Breast epithelium (tissue), 4 donors: ENCODE measurements at regions not wholly inside any gene's neighbourhood (a gene's known extent, or its start where the extent isn't known, plus 50 kb on each side); places are given as distances from the start of the nearest gene placed in this dataset.
A peak's percentile ranks its signal among the peaks of the same experiment; 100 is the strongest.

Experiments used
- DNase-seq, 2 donors: peaks; one replicate each; pipeline ENCODE4 v3.0.0-alpha.2; 2019; ENCODE audit warnings: low spot score in 2 of 2
- H3K27ac ChIP-seq, 2 donors: fragments of 200-600 bp; sonication (generic) in 1 of 2; one replicate each; pipeline ENCODE4 v1.5.1; 2016 to 2019; ENCODE audit warnings: mild to moderate bottlenecking in 1 of 2
- H3K27me3 ChIP-seq, 2 donors: fragments of 200-600 bp; sonication (generic) in 1 of 2; one replicate each; pipeline versions ENCODE4 v1.5.1 to v1.6.0; 2017 to 2019; ENCODE audit warnings: control low read depth in 1 of 2, mild to moderate bottlenecking in 1 of 2
- H3K36me3 ChIP-seq: fragments of 200-600 bp; one replicate; pipeline ENCODE4 v1.5.1; 2019
- H3K4me1 ChIP-seq, 2 donors: fragments of 200-600 bp; sonication (generic); one replicate each; pipeline ENCODE4 v1.5.1; 2016 to 2019; ENCODE audit warnings: control low read depth in 1 of 2
- H3K4me3 ChIP-seq, 3 donors: fragments of 200-600 bp; sonication (generic); 1 replicate in 2 of 3; 2 replicates in 1 of 3; pipeline ENCODE4 v1.5.1; 2016 to 2019; ENCODE audit warnings: mild to moderate bottlenecking in 3 of 3, moderate library complexity in 2 of 3
- H3K9me3 ChIP-seq, 2 donors: fragments of 200-600 bp; sonication (generic) in 1 of 2; one replicate each; pipeline ENCODE4 v1.5.1; 2016 to 2019; ENCODE audit warnings: control low read depth in 1 of 2
- CTCF ChIP-seq, 3 donors: fragments of 450-650 bp; IDR thresholded peaks; one replicate each; pipeline ENCODE4 v1.5.1; 2016 to 2017; ENCODE audit warnings: antibody characterized with exemption in 3 of 3, mild to moderate bottlenecking in 3 of 3, moderate library complexity in 3 of 3
- POLR2A ChIP-seq: fragments of 450-650 bp; IDR thresholded peaks from one replicate; pipeline ENCODE4 v1.6.1; 2016; ENCODE audit warnings: antibody characterized with exemption, mild to moderate bottlenecking, moderate library complexity
- POLR2AphosphoS5 ChIP-seq, 3 donors: sonication (generic); formaldehyde crosslinking; IDR thresholded peaks; one replicate each; pipeline ENCODE4 v1.6.1; 2017; ENCODE audit warnings: antibody characterized with exemption in 3 of 3
- intact Hi-C: fragments of 100-400 bp; cut with DNase I; formaldehyde crosslinking; loops from one replicate; pipeline ENCODE4 v1.15.1; 2023; ENCODE audit warnings: low total_unique reads

- intact Hi-C loops, result no loop called here
- no peak overlapping the region for H3K4me3 ChIP-seq
- H3K27me3 ChIP-seq, result no peaks in the 10 kb centered on the region
- no peaks in the 10 kb centered on the region for H3K4me1 ChIP-seq
- TF ChIP-seq CTCF (IDR thresholded peaks at IDR 0.05), result no peak
- no peak for TF ChIP-seq POLR2AphosphoS5 (IDR thresholded peaks at IDR 0.05)
- no peak for TF ChIP-seq POLR2A
- no peaks in the 10 kb centered on the region for H3K36me3 ChIP-seq
- H3K9me3 ChIP-seq, result peaks cover 0 to 3% of the 10 kb centered on the region in 2 donors
- H3K27ac ChIP-seq, result no peak overlapping the region
- DNase-seq, result no peak
Observed at GRCh38 chr13:95485518-95486144, 66.9 kb upstream of the CLDN10 start.

GRCh38 chr13:95492044-95492801, 60.3 kb upstream of the CLDN10 start:
- H3K27ac ChIP-seq, result no peak overlapping the region
- peaks cover 5 to 12% of the 10 kb centered on the region in 2 donors for H3K9me3 ChIP-seq
- no peak for TF ChIP-seq POLR2A
- TF ChIP-seq CTCF (IDR thresholded peaks at IDR 0.05), result no peak
- no peak for TF ChIP-seq POLR2AphosphoS5 (IDR thresholded peaks at IDR 0.05)
- H3K4me3 ChIP-seq, result no peak overlapping the region
- intact Hi-C loops, result no loop called here
- H3K27me3 ChIP-seq, result no peaks in the 10 kb centered on the region
- DNase-seq, result no peak
- no peaks in the 10 kb centered on the region for H3K4me1 ChIP-seq
- no peaks in the 10 kb centered on the region for H3K36me3 ChIP-seq

- H3K27ac ChIP-seq, result no peak overlapping the region
- H3K4me3 ChIP-seq, result no peak overlapping the region
- no peak for DNase-seq
- H3K27me3 ChIP-seq, result no peaks in the 10 kb centered on the region
- H3K4me1 ChIP-seq, result no peaks in the 10 kb centered on the region
- no peaks in the 10 kb centered on the region for H3K36me3 ChIP-seq
- intact Hi-C loops, result no loop called here
- peaks cover 5 to 12% of the 10 kb centered on the region in 2 donors for H3K9me3 ChIP-seq
- no peak for TF ChIP-seq POLR2AphosphoS5 (IDR thresholded peaks at IDR 0.05)
- TF ChIP-seq POLR2A, result no peak
- peak; percentile 36 to 50 (median 48) for TF ChIP-seq CTCF (IDR thresholded peaks at IDR 0.05)
Observed at GRCh38 chr13:95494082-95494681, 58.3 kb upstream of the CLDN10 start.

DNA sequence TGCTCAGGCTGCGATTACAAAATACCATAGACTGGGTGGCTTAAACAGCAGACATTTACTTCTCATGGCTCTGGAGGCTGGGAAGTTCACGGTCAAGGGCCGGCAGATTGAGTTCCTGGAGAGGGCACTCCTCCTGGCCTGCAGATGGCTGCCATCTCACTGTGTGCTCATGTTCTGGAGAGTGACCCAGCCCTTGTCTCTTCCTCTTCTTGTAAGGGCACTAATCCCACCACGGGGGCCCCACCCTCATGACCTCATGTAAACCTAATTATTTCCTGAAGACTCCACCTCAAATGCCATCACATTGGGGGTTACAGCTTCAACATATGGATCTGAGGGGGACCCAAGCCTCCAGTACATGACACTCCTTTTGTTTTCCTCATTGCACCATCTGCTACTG, 56.0 kb upstream of the CLDN10 start:
- no peaks in the 10 kb centered on the region for H3K4me1 ChIP-seq
- no peak overlapping the region for H3K4me3 ChIP-seq
- intact Hi-C loops, result no loop called here
- TF ChIP-seq POLR2A, result no peak
- TF ChIP-seq POLR2AphosphoS5 (IDR thresholded peaks at IDR 0.05), result no peak
- TF ChIP-seq CTCF (IDR thresholded peaks at IDR 0.05), result no peak
- H3K27me3 ChIP-seq, result no peaks in the 10 kb centered on the region
- DNase-seq, result no peak
- H3K9me3 ChIP-seq, result peaks cover 5 to 8% of the 10 kb centered on the region in 2 donors
- no peaks in the 10 kb centered on the region for H3K36me3 ChIP-seq
- H3K27ac ChIP-seq, result no peak overlapping the region

GRCh38 chr13:95497381-95497807, 55.1 kb upstream of the CLDN10 start:
- peaks cover 0 to 8% of the 10 kb centered on the region in 2 donors for H3K9me3 ChIP-seq
- peak in 1 of 2 donors; percentile 23 for DNase-seq
- no peaks in the 10 kb centered on the region for H3K4me1 ChIP-seq
- no peak overlapping the region for H3K27ac ChIP-seq
- no peak overlapping the region for H3K4me3 ChIP-seq
- TF ChIP-seq POLR2A (no peak), CTCF (IDR thresholded peaks at IDR 0.05) (no peak), POLR2AphosphoS5 (IDR thresholded peaks at IDR 0.05) (no peak)
- no peaks in the 10 kb centered on the region for H3K27me3 ChIP-seq
- no peaks in the 10 kb centered on the region for H3K36me3 ChIP-seq
- intact Hi-C loops, result no loop called here
